ENCODE measurements at regions not wholly inside any gene's neighbourhood (a gene's known extent, or its start where the extent isn't known, plus 50 kb on each side); places are given as distances from the start of the nearest gene placed in this dataset.

- no peaks in the 10 kb centered on the region for H3K36me3 Mint-ChIP-seq (ENCODE audit: low read depth)
- no peak overlapping the region for H3K4me3 Mint-ChIP-seq
- H3K9me3 Mint-ChIP-seq, result no peaks in the 10 kb centered on the region; the same call in 2 of the 3 replicates
- no peak overlapping the region for H3K27ac Mint-ChIP-seq
- DNase-seq (ENCODE audit: low spot score), result no peak
- Histone ChIP-seq H3K9me2 (ENCODE audit: insufficient read depth) (no peaks in the 10 kb centered on the region), H3K4me1 (ENCODE audit: insufficient read depth) (0 out of 2 replicates have a peak, but pooled peaks cover 6% of the 10 kb centered on the region), H4K20me1 (replicated peaks; ENCODE audit: insufficient read depth) (no peaks in the 10 kb centered on the region), H3K27me3 (ENCODE audit: insufficient read depth) (no peaks in the 10 kb centered on the region), H3F3A (replicated peaks; ENCODE audit: low read depth) (no peaks in the 10 kb centered on the region), H3K36me3 (ENCODE audit: insufficient read depth) (no peaks in the 10 kb centered on the region), H3K79me2 (replicated peaks; ENCODE audit: insufficient read depth) (no peaks in the 10 kb centered on the region), H3K4me2 (no peak overlapping the region), H3K4me3 (no peak overlapping the region), H2AFZ (no peak overlapping the region), H3K27ac (ENCODE audit: low read depth) (no peak overlapping the region)
- TF ChIP-seq EZH2 (IDR thresholded peaks at IDR 0.05; ENCODE audit: low read depth, unreplicated experiment) (no peak), CTCF (conservative IDR thresholded peaks at IDR 0.05; ENCODE audit: low read depth in 2 of 2) (no peak), STAT1 (IDR thresholded peaks at IDR 0.05; ENCODE audit: unreplicated experiment) (no peak), ZNF462 (CRISPR knock-in tag; IDR thresholded peaks at IDR 0.05) (no peak), POLR2AphosphoS5 (IDR thresholded peaks at IDR 0.05; ENCODE audit: low read depth) (no peak), ZNF114 (CRISPR knock-in tag; IDR thresholded peaks at IDR 0.05) (no peak), ZNF331 (CRISPR knock-in tag; IDR thresholded peaks at IDR 0.05; ENCODE audit: low read depth) (no peak), JUNB (IDR thresholded peaks at IDR 0.05; ENCODE audit: unreplicated experiment) (no peak), CREB1 (CRISPR knock-in tag; IDR thresholded peaks at IDR 0.05; ENCODE audit: low read depth) (no peak), EZH2phosphoT487 (IDR thresholded peaks at IDR 0.05; ENCODE audit: unreplicated experiment) (no peak)
- H3K27me3 Mint-ChIP-seq (ENCODE audit: insufficient read depth, low read depth, poor library complexity), result no peaks in the 10 kb centered on the region
- H3K4me1 Mint-ChIP-seq, result peaks cover 14% of the 10 kb centered on the region; the same call in 2 of the 3 replicates
- no peak for ATAC-seq
These were observed 262.5 kb upstream of the TGFBR2 start for GRCh38 chr3:30343861-30344260.

All from GM23338 (cell line).